ENCODE measurements at regions not wholly inside any gene's neighbourhood (a gene's known extent, or its start where the extent isn't known, plus 50 kb on each side); places are given as distances from the start of the nearest gene placed in this dataset.

DNA sequence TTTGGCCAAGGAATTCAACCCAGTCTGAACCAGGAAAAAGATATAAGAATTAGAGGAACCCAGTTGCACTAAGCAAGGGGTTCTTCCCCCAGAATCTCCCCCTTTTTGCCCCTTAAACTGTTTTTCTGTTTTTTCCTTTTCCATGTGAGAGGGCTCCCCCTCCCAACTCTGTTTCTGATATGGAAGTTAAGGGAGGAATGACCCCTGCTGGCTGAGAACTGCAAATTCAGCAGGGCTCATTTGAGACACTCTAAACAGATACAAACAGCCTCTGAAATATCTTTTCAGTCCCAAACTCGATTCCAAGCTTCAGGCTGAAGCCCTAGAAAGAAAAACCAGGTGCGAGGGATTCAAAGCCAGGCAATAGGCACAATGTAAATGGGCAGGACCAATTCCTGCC, 132.7 kb downstream of the SLC41A2 start:
- TF ChIP-seq POLR2AphosphoS5 (IDR thresholded peaks at IDR 0.05; ENCODE audit: insufficient read depth in 1 of 2, low read depth in 1 of 2) = no peak
- TF ChIP-seq, protein P1, sequence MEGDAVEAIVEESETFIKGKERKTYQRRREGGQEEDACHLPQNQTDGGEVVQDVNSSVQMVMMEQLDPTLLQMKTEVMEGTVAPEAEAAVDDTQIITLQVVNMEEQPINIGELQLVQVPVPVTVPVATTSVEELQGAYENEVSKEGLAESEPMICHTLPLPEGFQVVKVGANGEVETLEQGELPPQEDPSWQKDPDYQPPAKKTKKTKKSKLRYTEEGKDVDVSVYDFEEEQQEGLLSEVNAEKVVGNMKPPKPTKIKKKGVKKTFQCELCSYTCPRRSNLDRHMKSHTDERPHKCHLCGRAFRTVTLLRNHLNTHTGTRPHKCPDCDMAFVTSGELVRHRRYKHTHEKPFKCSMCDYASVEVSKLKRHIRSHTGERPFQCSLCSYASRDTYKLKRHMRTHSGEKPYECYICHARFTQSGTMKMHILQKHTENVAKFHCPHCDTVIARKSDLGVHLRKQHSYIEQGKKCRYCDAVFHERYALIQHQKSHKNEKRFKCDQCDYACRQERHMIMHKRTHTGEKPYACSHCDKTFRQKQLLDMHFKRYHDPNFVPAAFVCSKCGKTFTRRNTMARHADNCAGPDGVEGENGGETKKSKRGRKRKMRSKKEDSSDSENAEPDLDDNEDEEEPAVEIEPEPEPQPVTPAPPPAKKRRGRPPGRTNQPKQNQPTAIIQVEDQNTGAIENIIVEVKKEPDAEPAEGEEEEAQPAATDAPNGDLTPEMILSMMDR (IDR thresholded peaks at IDR 0.05) = no peak
- TF ChIP-seq POLR2A (IDR thresholded peaks at IDR 0.05) = no peak
- no peak overlapping the region for H3K27ac ChIP-seq
- no peaks in the 10 kb centered on the region for H3K9me3 ChIP-seq
- no peaks in the 10 kb centered on the region for H3K27me3 ChIP-seq
- intact Hi-C loops (cut with DNase I) = no loop called here
- DNase-seq (ENCODE audit: extremely low spot score in 2 of 2) = no peak
- no peaks in the 10 kb centered on the region for H3K4me1 ChIP-seq
- H3K4me3 ChIP-seq = no peak overlapping the region
- H3K36me3 ChIP-seq = no peaks in the 10 kb centered on the region

DNA sequence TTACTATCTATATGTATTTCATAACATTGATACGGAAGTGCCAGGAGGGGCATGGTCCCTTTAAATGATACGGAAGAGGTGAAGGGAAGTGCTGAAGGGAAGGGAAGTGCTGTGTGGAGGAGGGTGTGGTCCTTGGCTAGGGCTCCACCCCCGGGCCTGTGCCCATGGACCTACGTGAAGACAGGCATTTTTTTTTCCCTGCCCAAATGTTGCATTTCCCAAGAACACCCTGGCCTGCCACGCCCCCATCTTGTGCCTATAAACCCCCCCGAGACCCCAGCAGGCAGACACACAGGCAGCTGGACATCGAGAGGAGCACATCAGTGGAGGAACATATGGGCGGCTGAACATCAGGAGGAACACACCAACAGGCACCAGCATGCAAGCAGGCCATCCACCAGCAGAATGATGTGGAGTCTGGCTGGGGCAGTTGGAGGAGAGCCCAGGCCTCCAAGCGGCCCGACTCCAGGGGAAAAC, 134.1 kb downstream of the SLC41A2 start:
- Histone ChIP-seq H3K36me3 (no peaks in the 10 kb centered on the region), H3K27ac (no peak overlapping the region), H3K27me3 (no peaks in the 10 kb centered on the region), H3K4me3 (no peak overlapping the region), H3K4me1 (no peaks in the 10 kb centered on the region), H3K9me3 (no peaks in the 10 kb centered on the region)
- intact Hi-C loops (cut with DNase I) = no loop called here
- TF ChIP-seq, protein P1 (IDR thresholded peaks at IDR 0.05) = no peak
- no peak for TF ChIP-seq POLR2AphosphoS5 (IDR thresholded peaks at IDR 0.05; ENCODE audit: insufficient read depth in 1 of 2, low read depth in 1 of 2)
- DNase-seq (ENCODE audit: extremely low spot score in 2 of 2) = no peak

DNA sequence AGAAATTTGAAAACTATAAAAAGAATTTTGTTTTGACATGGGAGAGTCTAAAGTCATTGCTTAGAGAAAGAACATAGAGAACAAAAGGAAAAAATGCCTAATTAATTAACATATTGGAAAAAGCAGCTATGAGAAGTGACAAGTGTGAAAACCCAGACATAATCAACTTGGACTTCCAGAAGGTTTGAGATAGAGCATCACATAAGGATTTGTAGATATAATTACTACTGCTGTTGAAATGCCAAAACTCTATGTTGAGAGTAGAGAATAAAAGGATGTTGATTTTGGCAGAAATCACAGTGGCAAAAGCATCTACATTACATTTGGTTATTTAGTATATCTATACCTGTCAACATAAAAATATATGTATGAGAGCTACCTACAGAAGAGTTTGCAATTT, 135.1 kb downstream of the SLC41A2 start:
- no peak overlapping the region for H3K27ac ChIP-seq
- no peak for DNase-seq (ENCODE audit: extremely low spot score in 2 of 2)
- H3K4me3 ChIP-seq = no peak overlapping the region
- H3K36me3 ChIP-seq = no peaks in the 10 kb centered on the region
- no peaks in the 10 kb centered on the region for H3K27me3 ChIP-seq
- H3K4me1 ChIP-seq = no peaks in the 10 kb centered on the region
- intact Hi-C loops (cut with DNase I) = no loop called here
- TF ChIP-seq POLR2AphosphoS5 (IDR thresholded peaks at IDR 0.05; ENCODE audit: insufficient read depth in 1 of 2, low read depth in 1 of 2) = no peak
- TF ChIP-seq, protein P1 (IDR thresholded peaks at IDR 0.05) = no peak
- no peak for TF ChIP-seq POLR2A (IDR thresholded peaks at IDR 0.05)
- H3K9me3 ChIP-seq = no peaks in the 10 kb centered on the region

DNA sequence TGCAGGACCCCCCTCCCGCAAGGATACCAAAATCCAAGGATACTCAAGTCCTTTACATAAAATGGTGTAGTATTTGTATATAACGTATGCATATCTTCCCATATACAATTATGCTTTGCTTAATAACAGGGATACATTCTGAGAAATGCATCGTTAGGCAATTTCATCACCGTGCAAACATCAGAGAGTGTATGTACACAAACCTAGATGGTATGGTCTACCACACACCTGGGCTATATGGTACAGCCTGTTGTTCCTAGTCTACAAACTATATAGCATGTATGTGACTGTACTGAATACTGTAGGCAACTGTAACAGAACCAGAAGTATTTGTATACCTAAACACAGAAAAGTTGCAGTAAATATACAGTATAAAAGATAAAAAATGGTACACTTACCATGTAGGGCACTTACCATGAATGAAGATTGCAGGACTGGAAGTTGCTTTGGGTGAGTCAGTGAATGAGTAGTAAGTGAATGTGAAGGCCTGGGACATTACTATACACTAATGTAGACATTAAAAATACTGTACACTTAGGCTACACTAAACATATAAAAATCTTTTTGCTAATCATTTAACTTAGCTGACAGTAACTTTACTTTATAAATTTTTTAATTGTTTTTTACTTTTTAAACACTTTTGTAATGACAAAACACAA, 141.1 kb downstream of the SLC41A2 start:
- Histone ChIP-seq H3K4me3 (no peak overlapping the region), H3K9me3 (no peaks in the 10 kb centered on the region), H3K27me3 (no peaks in the 10 kb centered on the region), H3K36me3 (no peaks in the 10 kb centered on the region), H3K4me1 (no peaks in the 10 kb centered on the region), H3K27ac (no peak overlapping the region)
- no peak for DNase-seq (ENCODE audit: extremely low spot score in 2 of 2)
- intact Hi-C loops (cut with DNase I) = no loop called here
- TF ChIP-seq POLR2AphosphoS5 (IDR thresholded peaks at IDR 0.05; ENCODE audit: insufficient read depth in 1 of 2, low read depth in 1 of 2) (no peak), POLR2A (IDR thresholded peaks at IDR 0.05) (no peak)
- TF ChIP-seq, protein P1 (IDR thresholded peaks at IDR 0.05) = no peak

DNA sequence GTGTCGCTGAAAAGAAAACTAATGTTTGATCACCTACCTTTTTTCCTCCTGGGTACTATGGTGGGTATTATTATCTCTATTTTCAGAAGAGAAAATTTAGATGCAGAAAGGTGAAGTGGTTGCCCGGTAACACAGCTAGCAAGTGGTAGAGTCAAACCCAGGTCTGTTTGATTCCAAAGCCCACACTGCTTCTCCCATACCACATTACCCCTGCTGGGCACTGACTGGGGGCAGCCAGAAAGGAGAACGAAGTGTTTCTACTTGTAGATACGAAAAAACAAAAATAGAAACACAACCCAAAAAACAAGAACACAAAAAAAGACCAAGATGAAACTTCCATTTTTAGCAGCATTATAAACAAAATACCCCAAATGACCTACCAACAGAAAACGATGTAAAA, 142.2 kb downstream of the SLC41A2 start:
- intact Hi-C loops (cut with DNase I) = no loop called here
- TF ChIP-seq POLR2AphosphoS5 (IDR thresholded peaks at IDR 0.05; ENCODE audit: insufficient read depth in 1 of 2, low read depth in 1 of 2) = no peak
- TF ChIP-seq POLR2A (IDR thresholded peaks at IDR 0.05) = no peak
- TF ChIP-seq, protein P1 (IDR thresholded peaks at IDR 0.05) = no peak
- no peak overlapping the region for H3K27ac ChIP-seq
- H3K36me3 ChIP-seq = no peaks in the 10 kb centered on the region
- no peak for DNase-seq (ENCODE audit: extremely low spot score in 2 of 2)
- no peak overlapping the region for H3K4me3 ChIP-seq
- H3K4me1 ChIP-seq = no peaks in the 10 kb centered on the region
- no peaks in the 10 kb centered on the region for H3K27me3 ChIP-seq
- no peaks in the 10 kb centered on the region for H3K9me3 ChIP-seq
